GM19043 (cell line): ENCODE measurements at regions not wholly inside any gene's neighbourhood (a gene's known extent, or its start where the extent isn't known, plus 50 kb on each side); places are given as distances from the start of the nearest gene placed in this dataset.
"Not testable (repeated sequence)": the region's sequence is repeated elsewhere in the genome, so short reads cannot be mapped to it uniquely, and the experiment has no call there.

ENCODE experiments used
- ATAC-seq: cut with Tn5 transposase; IDR thresholded peaks from one replicate; pipeline ENCODE4 v1.9.1; 2021; ENCODE audit warnings: low read depth; ENCODE audit not compliant: unreplicated experiment

DNA sequence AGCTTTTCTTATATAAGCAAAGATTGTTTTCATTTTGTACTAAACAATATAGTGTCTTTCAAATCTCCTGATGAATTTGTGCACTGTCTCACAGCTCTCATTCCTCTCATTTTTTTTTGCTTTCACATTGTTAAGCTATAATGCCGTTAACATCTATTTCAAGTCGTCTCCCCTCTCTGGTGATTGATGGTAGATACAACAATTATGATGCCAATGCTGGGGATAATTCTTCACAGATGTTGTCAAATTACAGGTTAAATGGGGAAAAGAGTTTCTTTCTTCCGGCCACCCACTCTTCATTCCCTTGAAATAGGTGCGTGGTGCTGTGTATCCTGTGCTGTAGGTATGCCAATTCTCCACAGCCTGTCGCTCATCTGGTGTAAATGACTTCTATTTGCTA, 1053.7 kb upstream of the ZEB2 start:
- ATAC-seq: no peak

DNA sequence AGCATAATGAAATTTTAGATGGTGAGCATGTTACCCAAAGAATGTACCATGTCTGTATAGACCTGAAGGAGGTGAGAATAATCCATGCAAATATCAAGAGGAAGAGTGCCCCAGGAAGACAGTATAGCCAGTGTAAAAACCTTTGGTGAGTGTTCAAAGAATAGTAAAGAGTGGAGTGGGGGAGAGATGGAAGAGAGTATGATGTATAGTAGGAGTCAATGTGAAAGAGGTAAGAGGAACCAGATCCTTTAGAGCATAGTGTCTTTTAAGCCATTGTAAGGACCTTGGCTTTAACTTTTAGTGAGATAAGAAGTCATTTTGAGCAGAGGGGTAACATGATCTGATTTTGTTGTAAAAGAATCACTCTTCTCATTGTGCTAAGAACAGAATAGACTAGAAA, 1052.3 kb upstream of the ZEB2 start:
- no peak for ATAC-seq

DNA sequence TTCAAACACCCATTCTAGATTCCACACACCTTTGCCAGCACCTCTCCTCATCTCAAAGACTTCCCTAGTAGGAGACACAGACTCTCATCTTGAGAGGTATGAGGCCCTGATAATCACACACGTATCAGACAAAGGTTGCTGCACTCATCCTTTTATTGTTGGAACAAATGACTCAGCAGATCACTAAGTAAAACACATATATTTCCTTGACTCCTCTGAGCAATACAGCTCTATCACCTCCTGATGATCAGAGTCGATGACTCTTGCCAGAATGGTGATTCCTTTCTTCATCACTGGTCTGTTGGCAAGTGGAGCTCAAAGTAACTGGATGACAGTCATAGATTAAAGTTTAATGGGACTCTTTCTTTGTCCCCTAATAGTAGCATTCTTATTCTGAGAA, 1049.2 kb upstream of the ZEB2 start:
- no peak for ATAC-seq

DNA sequence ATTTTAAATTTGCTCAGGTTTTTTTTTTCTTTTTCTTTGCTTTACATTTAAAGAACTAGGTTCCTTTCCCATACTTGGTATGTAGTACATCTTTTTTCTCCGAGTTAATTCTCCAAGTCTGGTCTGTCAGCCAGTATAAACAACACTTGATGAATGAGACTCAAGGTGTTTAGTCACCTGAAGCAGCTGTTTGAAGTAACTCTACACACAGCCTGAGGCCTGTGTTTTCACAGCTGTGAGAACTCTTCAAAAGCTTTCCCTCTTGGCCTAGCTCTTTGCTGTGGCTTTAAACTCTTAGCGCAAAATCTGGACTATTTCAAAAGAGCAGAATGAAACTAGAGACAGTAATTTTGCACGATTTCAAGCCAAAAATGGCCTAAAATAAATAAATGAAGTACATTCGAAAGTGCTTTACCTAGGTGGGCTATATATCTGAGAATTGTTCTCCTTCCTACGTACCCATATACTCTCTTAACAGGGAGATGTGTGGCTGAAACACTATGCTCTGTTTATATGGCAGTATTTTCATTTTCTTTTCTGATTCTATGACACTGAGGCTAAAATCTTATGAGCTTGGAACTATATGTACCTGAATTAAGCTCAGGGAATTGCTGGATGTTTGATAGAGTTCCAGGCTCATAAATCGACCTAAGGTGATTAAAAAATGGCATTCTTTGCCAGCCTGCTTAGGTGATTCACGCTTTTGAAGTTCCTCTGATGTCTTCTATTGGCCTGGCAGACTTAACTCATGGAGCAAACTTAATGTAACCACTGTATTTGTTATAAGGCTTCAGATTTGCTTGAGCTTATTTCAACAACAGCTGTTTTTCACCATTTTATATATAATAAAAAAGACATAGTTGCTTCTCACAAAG, 1044.1 kb upstream of the ZEB2 start:
- ATAC-seq: no peak

DNA sequence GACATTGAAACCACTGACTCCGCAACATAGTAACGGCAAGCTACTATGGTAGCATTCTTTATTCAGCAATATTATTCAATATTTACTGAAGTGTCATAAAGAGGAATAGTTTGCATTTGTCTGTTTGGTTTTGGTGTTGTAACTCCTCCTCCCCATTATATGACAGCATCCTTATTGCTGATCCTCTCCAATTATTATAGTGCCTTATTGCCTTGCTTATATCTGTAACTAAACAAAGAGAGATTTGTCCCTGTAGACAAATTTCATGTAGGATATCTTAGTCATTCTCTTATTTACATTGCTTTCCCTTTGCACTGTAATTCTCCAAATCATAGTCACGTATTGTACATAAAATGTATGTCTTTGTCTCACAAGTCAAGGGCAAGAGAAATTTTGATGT, 1041.2 kb upstream of the ZEB2 start:
- no peak for ATAC-seq

DNA sequence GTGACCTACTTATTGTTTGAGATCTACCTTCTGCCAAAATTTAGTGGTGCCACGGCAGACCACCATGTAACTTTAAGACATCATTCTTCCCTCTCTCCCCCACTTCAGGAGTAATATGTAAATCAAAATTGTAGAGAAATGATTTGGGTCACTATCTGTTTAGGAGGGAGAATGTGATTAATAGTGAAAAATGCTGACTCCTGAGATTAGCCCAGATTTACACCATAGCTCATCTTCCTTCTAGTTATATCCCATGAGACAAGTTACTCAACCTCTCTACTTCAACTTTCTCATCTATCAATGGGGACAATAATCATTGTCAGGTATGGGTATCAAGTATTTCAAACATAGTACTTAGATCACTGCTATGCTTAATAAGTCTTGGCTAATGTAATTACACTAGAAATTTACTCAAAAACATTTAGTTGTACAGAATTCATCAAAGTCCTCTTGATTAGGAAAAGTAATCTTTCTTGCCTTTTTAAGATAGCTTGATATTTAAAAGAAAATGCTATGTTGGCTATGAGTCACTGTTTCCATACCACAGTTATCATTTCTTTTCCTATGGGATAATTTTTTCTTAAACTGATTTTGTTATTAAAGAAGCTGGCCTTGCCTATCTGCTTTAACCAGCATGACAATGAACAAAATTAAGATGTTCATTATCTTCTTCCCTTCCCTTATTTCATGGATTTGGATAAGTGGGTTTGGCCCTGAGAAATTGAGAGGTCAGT, 1038.9 kb upstream of the ZEB2 start:
- ATAC-seq: no peak

DNA sequence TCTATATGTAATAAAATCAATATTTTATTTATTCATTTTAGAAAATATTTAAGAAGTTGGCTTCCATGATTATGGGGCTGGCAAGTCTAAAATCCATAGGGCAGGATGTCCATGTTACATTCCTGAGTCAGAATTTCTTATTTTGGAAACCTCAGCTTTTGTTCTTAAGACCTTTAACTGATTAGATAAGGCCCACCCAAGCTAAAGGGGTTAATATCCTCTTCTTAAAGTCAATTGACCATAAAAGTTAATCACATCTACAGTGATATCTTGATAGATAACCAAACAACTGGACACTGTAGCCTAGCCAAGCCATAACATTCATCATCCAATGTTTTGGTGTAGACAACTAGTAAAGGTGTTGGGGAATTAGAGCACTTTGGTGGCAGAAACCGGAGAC, 1035.4 kb upstream of the ZEB2 start:
- ATAC-seq: no peak

DNA sequence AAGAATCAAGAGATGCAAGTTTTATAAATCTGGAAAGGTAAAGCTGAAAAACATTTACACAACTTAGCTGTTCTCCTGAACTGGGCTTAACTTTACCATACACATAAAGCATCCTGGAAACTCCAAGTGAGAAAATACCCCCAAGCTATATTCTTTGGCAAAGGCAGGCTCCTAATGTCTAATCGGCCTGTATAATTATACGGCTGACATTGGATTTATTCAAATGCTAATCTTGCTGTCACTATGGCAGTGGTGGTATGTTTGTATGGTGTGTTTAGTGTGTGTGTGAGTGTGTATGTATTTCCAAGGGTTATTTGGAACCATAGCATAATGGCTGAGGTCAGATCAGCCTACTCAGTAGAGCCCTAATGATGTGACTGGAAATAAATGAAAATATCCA, 1031.8 kb upstream of the ZEB2 start:
- no peak for ATAC-seq

DNA sequence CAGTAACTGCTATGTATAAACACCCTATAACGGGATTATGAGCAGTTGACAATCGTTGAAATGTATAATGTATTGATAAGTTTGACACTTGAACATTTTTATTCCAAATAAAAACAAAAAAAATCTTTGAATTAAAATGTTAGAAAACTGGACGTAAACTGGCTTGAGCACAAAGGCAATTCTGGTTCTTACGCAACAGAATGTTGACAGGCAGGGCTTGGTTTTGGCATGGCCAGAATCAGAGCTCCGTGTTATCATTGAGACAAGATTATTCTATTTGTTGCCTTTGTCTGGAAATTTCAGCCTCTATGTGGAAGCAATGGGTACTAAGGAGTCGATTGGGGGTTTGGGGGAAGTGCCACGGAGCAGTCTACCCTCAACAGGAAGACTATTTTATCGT, 1028.6 kb upstream of the ZEB2 start:
- ATAC-seq: no peak

DNA sequence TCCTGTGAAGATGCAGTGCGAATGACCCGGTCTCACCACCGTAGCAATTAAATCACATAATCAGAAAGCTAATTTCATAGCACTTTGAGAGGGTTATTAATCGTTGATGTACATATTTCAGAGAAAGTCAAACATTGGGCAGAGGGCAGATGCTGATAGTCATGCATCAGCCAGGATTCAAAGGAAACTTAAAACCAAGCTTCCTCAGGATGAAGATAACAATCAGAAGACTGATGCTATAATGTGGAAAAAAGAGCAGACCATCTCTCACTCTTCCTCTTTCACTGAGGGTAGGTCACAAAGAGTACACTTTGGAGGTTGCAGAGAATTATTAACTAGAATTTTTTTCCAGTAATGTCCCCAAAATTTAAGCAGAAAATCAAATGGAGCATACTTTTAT, 1027.7 kb upstream of the ZEB2 start:
- no peak for ATAC-seq

DNA sequence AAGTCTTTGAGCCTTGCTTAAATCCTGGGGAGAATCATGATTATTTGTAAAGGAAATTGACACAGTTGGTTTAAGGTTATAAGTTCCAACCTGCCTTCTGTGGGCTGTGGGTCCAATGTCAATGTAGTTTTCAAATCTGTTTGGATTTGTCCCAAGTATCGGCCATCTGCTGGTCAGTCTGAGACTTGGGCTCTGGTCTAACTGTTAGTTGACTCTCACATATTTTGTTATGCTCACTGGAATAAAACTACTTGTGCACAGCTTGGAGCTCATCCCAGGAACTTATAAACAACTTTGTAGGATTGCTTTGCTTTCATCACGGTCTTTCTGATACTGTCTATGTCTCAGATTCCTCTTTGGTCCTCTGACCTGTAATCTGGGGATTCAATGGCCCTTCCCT, 1026.2 kb upstream of the ZEB2 start:
- ATAC-seq: no peak

DNA sequence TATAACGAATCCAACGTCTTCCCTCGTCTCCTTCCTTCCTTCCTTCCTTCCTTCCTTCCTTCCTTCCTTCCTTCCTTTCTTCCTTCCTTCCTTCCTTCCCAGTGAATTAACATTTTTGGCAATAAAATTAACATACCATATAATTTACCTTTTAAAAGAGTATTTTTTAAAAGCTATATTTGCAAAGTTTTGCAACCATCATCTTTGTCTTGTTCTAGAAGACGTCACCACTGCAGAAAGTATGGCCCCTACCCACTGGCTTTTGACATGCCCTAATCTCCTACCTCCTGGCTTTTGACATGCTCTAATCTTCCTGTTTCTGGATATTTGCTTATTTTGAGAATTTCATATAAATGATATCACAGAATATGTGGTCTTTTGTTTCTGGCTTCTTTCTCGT, 1023.9 kb upstream of the ZEB2 start:
- ATAC-seq: no peak

DNA sequence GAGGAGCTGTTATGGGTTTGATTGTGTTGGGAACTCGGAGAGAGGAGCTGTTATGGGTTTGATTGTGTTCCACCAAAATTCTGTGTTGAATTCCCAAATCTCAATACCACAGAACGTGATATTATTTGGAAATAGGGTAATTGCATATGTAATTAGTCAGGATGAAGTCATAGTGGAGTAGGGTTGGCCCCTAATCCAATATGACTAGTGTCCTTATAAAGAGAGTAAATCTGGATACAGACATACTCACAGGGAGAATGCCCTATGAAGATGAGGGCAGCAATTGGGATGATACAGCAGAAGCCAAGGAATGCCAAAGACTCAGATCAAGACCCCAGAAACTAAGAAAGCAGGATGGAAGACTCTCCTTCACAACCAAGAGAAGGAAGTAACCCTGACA, 1023.2 kb upstream of the ZEB2 start:
- ATAC-seq: no peak

DNA sequence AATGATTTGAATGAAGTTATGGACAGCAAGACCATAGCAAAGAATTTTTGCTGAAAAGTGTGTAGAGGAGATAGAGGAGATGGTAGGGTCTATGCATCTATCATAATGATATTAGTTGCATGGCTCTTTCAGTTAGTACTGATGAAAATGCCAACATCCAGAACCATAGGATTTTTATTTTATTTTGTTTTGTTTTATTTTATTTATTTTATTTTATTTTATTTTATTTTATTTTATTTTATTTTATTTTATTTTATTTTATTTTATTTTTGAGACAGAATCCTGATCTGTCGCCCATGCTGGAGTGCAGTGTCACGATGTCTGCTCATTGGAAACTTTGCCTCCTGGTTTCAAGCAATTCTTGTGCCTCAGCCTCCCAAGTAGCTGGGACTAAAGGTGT, 1021.1 kb upstream of the ZEB2 start:
- no peak for ATAC-seq

DNA sequence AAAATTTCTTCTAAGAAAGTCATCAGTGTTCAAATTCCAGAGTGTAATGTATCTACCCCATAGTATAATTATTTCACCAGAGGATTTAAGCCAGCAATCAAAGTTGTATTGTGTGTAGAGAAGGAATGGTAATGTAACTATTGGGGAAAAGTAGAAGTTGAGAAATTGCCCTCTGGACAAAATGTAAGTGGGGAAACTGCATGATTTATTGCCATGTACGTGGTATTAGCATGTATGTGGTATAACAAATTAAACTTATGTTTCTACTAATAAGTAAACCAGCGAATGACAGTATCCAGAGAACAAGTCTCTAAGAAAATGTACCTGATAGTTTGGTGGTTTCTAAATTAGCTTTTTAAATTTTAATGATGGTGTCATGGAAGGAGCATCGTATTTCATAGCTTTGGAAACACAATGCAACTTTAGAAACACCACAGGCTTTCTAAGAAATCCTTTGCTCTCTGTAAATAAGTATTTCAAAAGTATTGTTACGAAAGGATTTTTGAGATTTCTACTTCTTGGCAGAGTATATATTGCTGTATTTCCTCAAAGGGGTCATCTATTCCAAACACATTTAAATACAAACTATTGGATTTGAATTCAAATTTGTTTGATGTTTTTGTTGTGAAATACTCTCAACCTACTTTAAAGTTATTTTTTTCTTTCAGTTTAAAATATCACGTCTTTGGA, 1018.9 kb upstream of the ZEB2 start:
- ATAC-seq: no peak

DNA sequence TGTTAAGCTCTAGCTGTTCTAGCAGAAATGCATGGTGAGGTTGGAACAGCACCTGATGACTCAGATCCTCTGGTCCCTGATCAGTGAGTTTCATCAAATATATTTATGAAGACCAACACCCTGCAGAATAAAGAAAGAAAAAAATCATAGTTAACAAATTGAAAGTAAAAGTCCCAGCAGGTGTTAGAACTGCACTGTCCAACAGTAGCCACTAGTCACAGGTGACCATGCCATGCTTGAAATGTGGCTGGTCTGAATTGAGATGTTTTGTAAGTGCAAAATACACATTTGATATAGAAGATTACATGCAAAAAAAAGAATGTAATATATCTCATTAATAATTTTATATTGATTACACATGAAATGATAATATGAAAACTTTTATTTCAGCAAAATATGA, 1010.7 kb upstream of the ZEB2 start:
- no peak for ATAC-seq

DNA sequence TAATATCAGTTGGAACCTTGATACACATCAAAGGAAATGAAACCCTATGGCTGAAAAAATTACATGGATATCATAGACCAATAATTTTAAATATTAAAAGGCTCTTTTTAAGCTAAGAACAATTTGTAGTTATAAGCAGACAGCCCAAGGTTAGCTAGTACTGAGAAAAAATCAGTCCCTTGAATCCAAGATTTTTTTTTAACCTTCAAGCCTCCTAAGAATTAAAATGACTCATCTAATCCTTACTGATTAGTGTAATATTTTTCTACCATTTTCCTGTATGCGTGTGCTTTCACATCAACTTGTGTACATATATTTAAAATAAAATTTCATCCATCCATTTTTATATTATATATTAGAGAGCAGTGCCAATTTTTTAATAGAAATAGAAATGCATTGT, 1004.9 kb upstream of the ZEB2 start:
- no peak for ATAC-seq

DNA sequence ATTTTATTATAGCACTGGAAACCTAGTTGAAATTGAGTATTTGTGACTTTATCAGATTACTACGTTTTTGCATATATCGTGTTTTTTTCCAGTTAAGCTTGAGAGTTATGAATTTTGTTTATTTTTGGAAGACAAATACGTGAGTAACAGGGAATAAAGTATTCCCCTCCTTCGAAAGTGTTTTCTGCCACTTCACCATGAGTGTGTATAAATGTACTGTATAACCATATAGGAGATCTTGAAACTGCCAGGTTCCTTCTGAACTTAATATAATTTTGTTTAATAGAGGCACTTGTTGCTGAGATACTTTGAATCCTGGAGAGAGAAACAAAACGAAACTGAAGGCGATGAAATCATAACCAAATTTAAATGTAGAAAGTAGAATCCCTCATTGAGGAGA, 1004.4 kb upstream of the ZEB2 start:
- no peak for ATAC-seq

DNA sequence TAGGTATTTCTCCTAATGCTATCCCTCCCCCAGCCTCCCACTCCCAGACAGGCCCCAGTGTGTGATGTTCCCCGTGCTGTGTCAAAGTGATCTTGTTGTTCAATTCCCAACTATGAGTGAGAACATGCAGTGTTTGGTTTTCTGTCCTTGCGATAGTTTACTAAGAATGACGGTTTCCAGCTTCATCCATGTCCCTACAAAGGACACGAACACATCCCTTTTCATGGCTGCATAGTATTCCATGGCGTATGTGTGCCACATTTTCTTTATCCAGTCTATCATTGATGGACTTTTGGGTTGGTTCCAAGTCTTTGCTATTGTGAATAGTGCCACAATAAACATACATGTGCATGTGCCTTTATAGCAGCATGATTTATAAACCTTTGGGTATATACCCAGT, 999.3 kb upstream of the ZEB2 start:
- not testable (repeated sequence) for ATAC-seq

DNA sequence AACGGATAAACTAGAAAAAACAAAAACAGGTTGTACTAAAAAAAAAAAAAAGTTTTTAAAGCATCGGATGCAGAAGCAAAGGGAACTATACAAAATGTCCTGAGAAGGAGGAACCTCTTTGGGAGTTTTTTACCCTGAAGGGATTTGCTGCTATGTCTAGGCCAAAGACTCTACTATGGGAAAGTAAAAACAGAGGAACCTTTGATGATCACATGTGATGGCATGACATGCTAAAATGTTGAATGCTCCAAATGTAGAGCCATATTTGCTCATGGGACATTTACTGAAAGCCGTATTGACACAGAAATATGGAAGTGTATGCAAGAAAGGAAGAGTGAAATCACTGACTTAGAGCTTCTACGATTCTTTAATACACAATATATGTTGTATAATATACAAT, 992.0 kb upstream of the ZEB2 start:
- ATAC-seq: no peak

DNA sequence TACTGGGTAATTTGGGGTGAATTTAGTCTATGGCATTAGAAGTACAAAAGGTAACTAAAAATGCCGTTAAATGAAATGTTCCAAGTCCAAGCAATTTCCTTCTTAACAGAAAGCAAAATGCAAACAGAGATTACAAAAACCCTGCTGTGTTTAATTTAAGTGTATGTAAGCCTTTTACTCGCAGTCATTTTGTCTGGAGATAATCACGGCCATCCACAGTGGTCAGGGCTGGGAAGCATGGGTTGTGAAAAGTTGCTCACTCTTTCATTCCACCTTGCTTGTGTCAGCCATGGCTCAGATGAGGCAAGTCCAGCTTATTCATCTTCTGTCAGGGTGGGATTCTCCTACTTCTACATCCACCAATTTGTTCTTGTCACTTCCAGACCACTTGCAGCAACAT, 983.6 kb upstream of the ZEB2 start:
- no peak for ATAC-seq

DNA sequence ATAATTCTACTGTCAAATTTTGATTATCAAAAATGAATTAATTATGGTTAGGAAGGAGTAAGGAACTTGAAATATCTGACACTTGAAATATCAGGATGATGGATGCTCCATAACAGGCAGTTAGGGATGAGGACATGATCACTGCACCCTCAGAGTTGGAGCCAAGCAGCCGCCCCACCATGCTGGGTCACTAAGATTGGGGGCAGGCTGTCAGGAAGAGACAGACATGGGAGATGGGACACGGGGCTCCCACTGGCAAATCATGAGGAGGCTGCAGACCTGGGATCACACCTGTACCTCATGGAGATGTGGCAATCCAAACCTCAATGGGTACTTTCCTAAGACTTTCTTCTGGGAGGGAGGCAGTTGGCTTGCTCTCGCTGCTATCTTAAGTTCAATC, 982.0 kb upstream of the ZEB2 start:
- no peak for ATAC-seq
